Tibial artery (tissue), 4 donors: ENCODE measurements at regions not wholly inside any gene's neighbourhood (a gene's known extent, or its start where the extent isn't known, plus 50 kb on each side); places are given as distances from the start of the nearest gene placed in this dataset.

Experiments
- DNase-seq, 2 donors: peaks; one replicate each; pipeline ENCODE4 v3.0.0-alpha.2; 2019
- H3K27ac ChIP-seq, 2 donors: fragments of 200-600 bp; sonication (generic) in 1 of 2; 1 replicate in 1 of 2; 2 replicates in 1 of 2; pipeline ENCODE4 v1.5.1; 2018 to 2019; ENCODE audit warnings: mild to moderate bottlenecking in 1 of 2
- H3K27me3 ChIP-seq, 2 donors: fragments of 200-600 bp; sonication (generic) in 1 of 2; one replicate each; pipeline versions ENCODE4 v1.5.1 to v1.6.0; 2016 to 2019
- H3K36me3 ChIP-seq, 3 donors: fragments of 200-600 bp; sonication (generic) in 2 of 3; one replicate each; pipeline ENCODE4 v1.5.1; 2016 to 2019; ENCODE audit warnings: mild to moderate bottlenecking in 2 of 3
- H3K4me1 ChIP-seq, 4 donors: fragments of 200-600 bp; sonication (generic) in 2 of 4; 1 replicate in 3 of 4; 2 replicates in 1 of 4; pipeline ENCODE4 v1.5.1; 2016 to 2019
- H3K4me3 ChIP-seq, 2 donors: fragments of 200-600 bp; sonication (generic) in 1 of 2; 1 replicate in 1 of 2; 2 replicates in 1 of 2; pipeline ENCODE4 v1.5.1; 2018 to 2019; ENCODE audit warnings: mild to moderate bottlenecking in 2 of 2
- H3K9me3 ChIP-seq, 3 donors: fragments of 200-600 bp; sonication (generic) in 1 of 3; one replicate each; pipeline ENCODE4 v1.5.1; 2016 to 2019
- intact Hi-C: fragments of 100-400 bp; cut with DNase I; formaldehyde crosslinking; loops from one replicate; pipeline ENCODE4 v1.15.0; 2023; ENCODE audit warnings: low total_unique reads
- TF ChIP-seq, protein P1 (sequence below), 2 experiments: fragments of 200-600 bp in 1 of 2; fragments of 450-650 bp in 1 of 2; IDR thresholded peaks; one replicate each; pipeline ENCODE4 v1.5.1; 2017 to 2019; ENCODE audit warnings: antibody characterized with exemption in 2 of 2, mild to moderate bottlenecking in 1 of 2, moderate library complexity in 1 of 2

DNA sequence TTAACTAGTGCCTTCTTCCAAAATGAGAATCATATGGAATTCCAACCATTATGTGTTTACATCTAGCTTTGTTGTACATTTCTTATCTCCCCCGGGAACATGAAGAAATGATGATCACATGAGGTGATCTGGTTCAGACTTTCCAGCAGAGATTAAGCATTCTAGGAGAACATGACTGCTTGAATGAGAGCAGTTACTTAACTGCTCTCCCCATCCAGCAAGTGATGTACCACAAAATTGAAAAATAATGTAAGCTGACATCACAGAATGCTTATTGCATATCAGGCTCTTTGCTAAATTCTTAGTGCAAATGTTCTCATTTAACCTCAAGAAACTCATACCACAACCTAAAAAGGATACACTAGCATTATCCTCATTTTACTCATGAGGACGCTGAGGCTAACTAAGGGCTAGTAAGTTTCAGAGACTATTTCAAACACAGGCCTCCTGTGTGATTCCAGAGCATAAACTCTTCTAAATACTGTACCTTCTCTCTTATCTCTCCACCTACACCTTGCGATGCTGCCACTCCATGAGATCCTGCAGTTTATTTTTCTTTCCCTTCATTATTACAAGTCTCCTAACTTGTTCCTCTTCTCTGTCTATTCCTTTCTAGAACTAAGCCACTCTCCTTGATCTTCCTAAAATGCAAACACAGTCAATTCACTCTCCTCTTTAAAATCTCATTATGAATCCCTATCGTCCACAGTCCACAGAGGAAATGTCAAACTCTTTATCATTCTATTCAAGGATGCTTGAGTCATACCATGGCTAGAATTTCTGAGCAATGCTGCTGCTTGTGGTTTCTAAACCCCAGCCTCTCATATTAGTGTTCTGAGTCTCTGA is 1224.8 kb upstream of the ZEB2 start:
- Histone ChIP-seq H3K27me3 (no peaks in the 10 kb centered on the region), H3K9me3 (no peaks in the 10 kb centered on the region), H3K27ac (no peak overlapping the region), H3K4me3 (no peak overlapping the region), H3K4me1 (no peaks in the 10 kb centered on the region), H3K36me3 (no peaks in the 10 kb centered on the region)
- no peak for DNase-seq
- intact Hi-C loops = no loop called here
- TF ChIP-seq, protein P1, sequence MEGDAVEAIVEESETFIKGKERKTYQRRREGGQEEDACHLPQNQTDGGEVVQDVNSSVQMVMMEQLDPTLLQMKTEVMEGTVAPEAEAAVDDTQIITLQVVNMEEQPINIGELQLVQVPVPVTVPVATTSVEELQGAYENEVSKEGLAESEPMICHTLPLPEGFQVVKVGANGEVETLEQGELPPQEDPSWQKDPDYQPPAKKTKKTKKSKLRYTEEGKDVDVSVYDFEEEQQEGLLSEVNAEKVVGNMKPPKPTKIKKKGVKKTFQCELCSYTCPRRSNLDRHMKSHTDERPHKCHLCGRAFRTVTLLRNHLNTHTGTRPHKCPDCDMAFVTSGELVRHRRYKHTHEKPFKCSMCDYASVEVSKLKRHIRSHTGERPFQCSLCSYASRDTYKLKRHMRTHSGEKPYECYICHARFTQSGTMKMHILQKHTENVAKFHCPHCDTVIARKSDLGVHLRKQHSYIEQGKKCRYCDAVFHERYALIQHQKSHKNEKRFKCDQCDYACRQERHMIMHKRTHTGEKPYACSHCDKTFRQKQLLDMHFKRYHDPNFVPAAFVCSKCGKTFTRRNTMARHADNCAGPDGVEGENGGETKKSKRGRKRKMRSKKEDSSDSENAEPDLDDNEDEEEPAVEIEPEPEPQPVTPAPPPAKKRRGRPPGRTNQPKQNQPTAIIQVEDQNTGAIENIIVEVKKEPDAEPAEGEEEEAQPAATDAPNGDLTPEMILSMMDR (IDR thresholded peaks at IDR 0.05) = no peak

DNA sequence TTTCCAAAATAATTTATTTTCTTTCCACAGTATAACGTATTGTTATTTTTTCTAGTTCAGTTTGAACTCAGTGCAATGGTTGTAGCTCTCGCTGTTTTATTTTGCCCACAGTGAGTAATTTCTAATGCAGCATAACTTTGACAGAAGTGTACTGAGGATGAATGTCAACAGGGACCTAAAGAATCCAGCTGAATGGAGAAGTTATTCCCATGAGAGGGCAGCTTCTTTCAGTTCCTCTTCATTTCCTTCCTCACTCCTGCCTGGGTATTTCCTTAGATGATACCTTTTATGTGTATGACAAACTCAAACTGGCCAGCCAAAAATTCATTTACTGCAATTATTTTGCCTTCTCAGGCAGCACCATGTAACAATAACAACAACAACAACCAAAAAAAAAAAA is 1223.1 kb upstream of the ZEB2 start:
- H3K27ac ChIP-seq = no peak overlapping the region
- no peak for DNase-seq
- H3K27me3 ChIP-seq = no peaks in the 10 kb centered on the region
- H3K9me3 ChIP-seq = no peaks in the 10 kb centered on the region
- TF ChIP-seq, protein P1 (IDR thresholded peaks at IDR 0.05) = no peak
- H3K36me3 ChIP-seq = no peaks in the 10 kb centered on the region
- H3K4me1 ChIP-seq = no peaks in the 10 kb centered on the region
- intact Hi-C loops = no loop called here
- no peak overlapping the region for H3K4me3 ChIP-seq

DNA sequence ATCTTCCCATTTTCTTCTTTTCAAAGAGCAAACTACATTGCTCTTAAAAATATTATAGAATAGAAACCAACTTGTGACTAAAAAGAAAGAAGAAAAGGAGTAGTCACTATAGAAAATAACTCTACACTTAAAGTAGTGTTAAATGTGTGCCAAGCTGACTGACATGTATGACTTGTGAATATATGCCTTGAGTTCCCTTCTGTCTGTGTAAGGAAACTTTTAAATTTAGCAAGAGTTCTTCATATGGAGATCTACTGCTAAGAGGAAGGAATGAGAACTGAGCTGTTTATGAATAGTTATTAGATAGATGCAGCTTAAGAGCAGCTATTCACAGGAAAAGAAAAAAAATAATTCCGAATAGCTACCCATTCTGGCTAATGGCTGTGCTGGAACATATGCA is 1221.7 kb upstream of the ZEB2 start:
- TF ChIP-seq, protein P1 (IDR thresholded peaks at IDR 0.05) = no peak
- H3K4me3 ChIP-seq = no peak overlapping the region
- no peaks in the 10 kb centered on the region for H3K27me3 ChIP-seq
- no peaks in the 10 kb centered on the region for H3K9me3 ChIP-seq
- no peak overlapping the region for H3K27ac ChIP-seq
- no peaks in the 10 kb centered on the region for H3K4me1 ChIP-seq
- no peak for DNase-seq
- H3K36me3 ChIP-seq = no peaks in the 10 kb centered on the region
- intact Hi-C loops = no loop called here

DNA sequence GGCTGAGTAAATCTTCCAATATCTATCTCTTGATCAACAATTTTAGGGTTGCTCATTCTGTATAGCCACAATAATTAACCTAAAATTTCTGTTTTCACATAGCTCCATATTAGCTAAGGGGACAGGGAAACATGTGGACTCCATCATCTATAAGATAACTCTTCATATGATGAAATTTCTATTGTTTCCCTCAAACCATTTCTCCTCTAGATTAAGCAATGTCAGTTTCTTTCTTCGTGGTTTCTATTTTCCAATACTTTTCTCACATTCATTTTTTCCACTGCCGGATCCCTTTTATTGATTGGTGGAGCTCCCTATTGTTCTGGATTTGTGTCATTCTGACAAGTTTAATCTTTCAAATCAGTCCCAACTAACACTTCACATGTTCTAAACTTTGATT is 1221.3 kb upstream of the ZEB2 start:
- Histone ChIP-seq H3K27me3 (no peaks in the 10 kb centered on the region), H3K4me3 (no peak overlapping the region), H3K36me3 (no peaks in the 10 kb centered on the region), H3K27ac (no peak overlapping the region), H3K4me1 (no peaks in the 10 kb centered on the region), H3K9me3 (no peaks in the 10 kb centered on the region)
- TF ChIP-seq, protein P1 (IDR thresholded peaks at IDR 0.05) = no peak
- no peak for DNase-seq
- intact Hi-C loops = no loop called here

DNA sequence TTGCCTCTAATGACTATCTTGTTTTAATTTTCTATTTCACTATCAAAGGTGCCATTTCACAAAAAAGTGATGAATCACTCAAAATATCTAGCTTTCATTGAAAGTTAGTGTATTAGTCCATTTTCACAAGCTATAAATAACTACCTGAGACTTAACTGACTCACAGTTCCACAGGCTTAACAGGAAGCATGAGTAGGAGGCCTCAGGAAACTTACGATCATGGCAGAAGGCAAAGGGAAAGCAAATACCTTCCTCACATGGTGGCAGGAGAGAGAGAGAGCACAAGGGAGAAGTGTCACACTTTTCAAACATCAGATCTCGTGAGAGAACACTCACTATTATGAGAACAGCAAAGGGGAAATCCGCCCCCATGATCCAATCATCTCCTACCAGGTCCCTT is 1220.4 kb upstream of the ZEB2 start:
- no peak overlapping the region for H3K4me3 ChIP-seq
- H3K27me3 ChIP-seq = no peaks in the 10 kb centered on the region
- intact Hi-C loops = no loop called here
- no peak overlapping the region for H3K27ac ChIP-seq
- H3K9me3 ChIP-seq = no peaks in the 10 kb centered on the region
- H3K4me1 ChIP-seq = no peaks in the 10 kb centered on the region
- TF ChIP-seq, protein P1 (IDR thresholded peaks at IDR 0.05) = no peak
- DNase-seq = no peak
- H3K36me3 ChIP-seq = no peaks in the 10 kb centered on the region
